SW480 (cell line): ENCODE measurements at regions not wholly inside any gene's neighbourhood (a gene's known extent, or its start where the extent isn't known, plus 50 kb on each side); places are given as distances from the start of the nearest gene placed in this dataset.

Experiments
- DNase-seq: peaks from one replicate; pipeline ENCODE4 v3.0.0-alpha.2; 2016; ENCODE audit warnings: low spot score

GRCh38 chr4:106429885-106430284, 61.3 kb upstream of the GIMD1 start:
- DNase-seq, result no peak

DNA sequence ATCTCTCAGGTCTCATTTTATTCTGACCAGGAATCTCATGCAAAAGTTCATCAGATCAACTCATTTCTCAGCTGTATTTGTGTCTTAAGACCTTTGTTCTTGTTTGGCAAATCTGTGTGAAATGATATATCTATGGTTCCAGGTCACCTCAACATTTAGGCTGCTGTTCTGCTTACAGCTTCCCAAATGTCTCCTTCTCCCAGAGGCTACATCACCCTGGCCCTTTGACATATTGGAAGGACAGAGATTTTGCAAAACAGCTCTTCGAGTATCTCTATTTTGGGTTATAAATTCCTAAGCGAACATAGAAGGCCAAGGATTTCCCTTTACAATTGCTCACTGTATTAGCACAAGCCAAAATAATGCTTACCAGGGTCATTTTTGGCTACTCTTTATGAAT, 57.5 kb upstream of the GIMD1 start:
- no peak for DNase-seq

GRCh38 chr4:106425576-106425975, 57.0 kb upstream of the GIMD1 start:
- DNase-seq, result no peak

DNA sequence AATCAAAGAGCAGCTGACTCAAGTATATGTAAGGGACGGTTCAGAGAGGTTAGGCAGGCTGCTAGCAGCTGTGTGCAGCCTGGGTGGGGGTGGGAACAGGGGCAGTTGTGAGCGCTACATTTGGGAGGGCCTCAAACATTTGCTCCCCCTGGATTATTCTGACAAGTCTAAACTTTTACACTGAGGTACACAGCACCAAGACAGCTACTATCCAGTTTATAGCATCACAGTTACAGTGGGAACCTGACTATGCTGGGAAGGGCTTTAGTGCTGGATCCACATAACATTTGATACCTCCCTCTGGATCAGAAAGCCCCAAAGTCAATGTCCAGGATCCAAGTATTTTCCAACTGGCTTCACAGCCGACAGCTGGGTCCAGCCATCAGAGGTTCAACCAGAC, 55.8 kb upstream of the GIMD1 start:
- DNase-seq, result no peak

DNA sequence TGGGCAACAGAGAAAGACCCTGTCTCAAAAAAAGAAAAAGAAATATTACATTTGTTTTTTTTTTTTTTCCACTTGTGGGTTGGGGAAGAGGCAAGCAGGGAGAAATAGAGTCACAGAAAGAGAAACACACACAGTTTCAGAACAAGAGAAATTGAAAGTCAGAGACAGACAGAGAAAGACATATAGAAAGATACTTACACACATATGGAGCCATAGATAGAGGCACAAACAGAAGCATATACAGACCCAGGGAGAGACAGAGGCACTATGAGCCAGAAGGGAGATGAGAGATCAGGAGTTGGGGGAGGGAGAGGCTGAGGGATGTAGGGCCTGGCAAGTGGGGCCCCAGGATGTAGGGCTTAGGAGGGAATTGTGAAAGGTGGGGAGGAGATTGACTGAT, 55.2 kb upstream of the GIMD1 start:
- DNase-seq, result no peak

GRCh38 chr4:106422766-106423165, 54.2 kb upstream of the GIMD1 start:
- no peak for DNase-seq

DNA sequence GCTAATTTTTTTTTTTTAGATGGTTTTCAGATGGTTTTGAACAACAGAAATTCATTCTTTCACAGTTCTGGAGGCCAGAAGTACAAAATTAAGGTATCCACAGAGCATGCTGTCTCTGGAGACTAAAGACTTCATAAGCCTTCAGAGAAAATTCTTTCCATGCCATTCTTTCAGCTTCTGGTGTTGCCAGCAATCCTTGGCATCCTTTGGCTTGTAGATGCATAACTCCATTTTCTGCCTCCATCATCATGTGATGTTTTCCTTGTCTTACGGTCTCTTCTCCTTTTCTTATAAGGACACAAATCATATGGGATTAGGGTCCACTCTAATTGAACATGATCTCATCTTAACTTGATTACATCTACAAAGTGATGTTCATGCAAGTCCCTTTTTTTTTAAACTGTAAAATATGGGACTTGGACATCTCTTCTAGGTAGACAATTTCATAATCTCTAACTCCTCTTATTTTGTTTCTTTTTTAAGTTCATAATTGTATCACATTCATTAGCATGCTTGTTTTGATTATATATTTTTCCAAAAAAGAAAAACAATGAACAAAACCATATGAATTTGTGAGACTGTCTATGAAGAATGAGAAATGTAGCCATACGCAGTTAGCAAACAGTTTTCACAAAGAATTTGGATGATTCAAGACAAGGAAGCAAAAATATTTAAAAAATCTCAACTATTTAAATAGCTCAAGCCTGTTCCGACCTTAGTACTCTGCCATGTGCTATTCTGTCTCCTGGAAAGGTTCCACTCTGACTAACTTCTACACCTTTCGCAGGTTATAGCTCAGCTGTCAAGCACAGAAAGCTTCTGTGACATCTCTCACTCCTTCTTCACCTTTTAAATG, 53.1 kb upstream of the GIMD1 start:
- no peak for DNase-seq

- DNase-seq, result no peak
Observed at GRCh38 chr4:106418444-106418843, 49.9 kb upstream of the GIMD1 start.
